Endodermal cell (in vitro differentiated cells): ENCODE measurements at regions not wholly inside any gene's neighbourhood (a gene's known extent, or its start where the extent isn't known, plus 50 kb on each side); places are given as distances from the start of the nearest gene placed in this dataset.

ENCODE experiments used
- DNase-seq: peaks from one replicate; pipeline ENCODE4 v3.0.0-alpha.2; 2017
- H3K27ac ChIP-seq: 2 replicates; pipeline ENCODE4 v1.5.1; 2013; ENCODE audit warnings: mild to moderate bottlenecking, low read depth, low read length, moderate library complexity
- H3K27me3 ChIP-seq: 2 replicates; pipeline ENCODE4 v1.6.1; 2013; ENCODE audit warnings: mild to moderate bottlenecking, low read length, moderate library complexity; ENCODE audit not compliant: insufficient read depth, control insufficient read depth, poor library complexity, severe bottlenecking
- H3K36me3 ChIP-seq: 2 replicates; pipeline ENCODE4 v1.7.0; 2013; ENCODE audit warnings: mild to moderate bottlenecking, low read length, moderate library complexity; ENCODE audit not compliant: control insufficient read depth, insufficient read depth
- H3K4me1 ChIP-seq: one replicate; pipeline ENCODE4 v1.7.0; 2013; ENCODE audit warnings: low read length; ENCODE audit not compliant: control insufficient read depth, insufficient read depth
- H3K4me3 ChIP-seq: 2 replicates; pipeline ENCODE4 v1.5.1; 2013; ENCODE audit warnings: mild to moderate bottlenecking, low read length, moderate library complexity
- H3K9ac ChIP-seq: 2 replicates; pipeline ENCODE4 v1.6.1; 2013; ENCODE audit warnings: mild to moderate bottlenecking, low read length, moderate library complexity; ENCODE audit not compliant: poor library complexity, severe bottlenecking; ENCODE audit errors: extremely low read depth
- H3K9me3 ChIP-seq: 2 replicates; pipeline ENCODE4 v1.6.1; 2013; ENCODE audit warnings: mild to moderate bottlenecking, low read length, moderate library complexity; ENCODE audit not compliant: control insufficient read depth
- H3K27ac Mint-ChIP-seq: 2 replicates; pipeline ENCODE4 v1.8.0; 2020; ENCODE audit warnings: mixed read lengths
- H3K27me3 Mint-ChIP-seq: 2 replicates; pipeline ENCODE4 v1.8.0; 2021; ENCODE audit warnings: mild to moderate bottlenecking, mixed read lengths; ENCODE audit not compliant: insufficient read depth
- H3K36me3 Mint-ChIP-seq: 2 replicates; pipeline ENCODE4 v1.8.0; 2020; ENCODE audit warnings: low read depth, mixed read lengths
- H3K4me1 Mint-ChIP-seq: 2 replicates; pipeline ENCODE4 v1.8.0; 2020; ENCODE audit warnings: mixed read lengths
- H3K4me3 Mint-ChIP-seq: 2 replicates; pipeline ENCODE4 v1.8.0; 2020; ENCODE audit warnings: mild to moderate bottlenecking, moderate library complexity, mixed read lengths
- H3K9me3 Mint-ChIP-seq: 2 replicates; pipeline ENCODE4 v1.8.0; 2020; ENCODE audit warnings: mild to moderate bottlenecking, mixed read lengths
- WGBS, 2 experiments: methylation state at CpG; one replicate each; pipeline versions ENCODE4 v1.1.5 to v1.1.7; 2013; ENCODE audit warnings: missing lambda C conversion rate in 2 of 2, mixed read lengths in 1 of 2; ENCODE audit not compliant: insufficient coverage in 1 of 2, insufficient read length in 1 of 2; 5-methylcytosine and 5-hydroxymethylcytosine counted together
- TF ChIP-seq, protein P1 (sequence below): fragments of 200-600 bp; sonication (generic); conservative IDR thresholded peaks from 2 replicates; pipeline ENCODE4 v1.5.0; 2021; ENCODE audit warnings: antibody characterized with exemption, mild to moderate bottlenecking

DNA sequence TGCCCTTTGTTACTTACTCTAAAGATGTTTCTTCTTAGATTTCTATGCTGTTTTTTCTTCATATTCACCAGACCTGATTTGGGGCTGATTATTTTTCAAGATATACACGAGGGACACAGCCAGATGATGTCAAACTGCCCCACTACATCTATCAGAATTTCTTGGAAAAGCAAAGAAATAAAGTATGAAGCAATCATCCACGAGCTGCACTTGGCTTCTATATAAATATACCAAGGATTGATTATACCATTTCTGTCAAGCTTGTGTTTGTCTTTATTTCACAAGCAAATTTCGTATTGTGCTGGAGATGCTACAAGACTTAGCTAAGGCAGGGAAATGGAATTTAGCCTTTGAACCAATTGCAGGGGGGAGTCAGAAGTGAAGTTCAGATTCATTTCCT, 715.1 kb upstream of the NR2F2 start:
- Histone ChIP-seq H3K27ac (no peak overlapping the region), H3K9ac (no peak overlapping the region), H3K4me1 (no peaks in the 10 kb centered on the region), H3K36me3 (no peaks in the 10 kb centered on the region), H3K9me3 (no peaks in the 10 kb centered on the region), H3K27me3 (no peaks in the 10 kb centered on the region), H3K4me3 (no peak overlapping the region)
- Mint-ChIP-seq H3K36me3 (no peaks in the 10 kb centered on the region), H3K27me3 (no peaks in the 10 kb centered on the region), H3K9me3 (no peaks in the 10 kb centered on the region), H3K27ac (no peak overlapping the region), H3K4me1 (no peaks in the 10 kb centered on the region), H3K4me3 (no peak overlapping the region)
- DNase-seq = no peak
- TF ChIP-seq, protein P1, sequence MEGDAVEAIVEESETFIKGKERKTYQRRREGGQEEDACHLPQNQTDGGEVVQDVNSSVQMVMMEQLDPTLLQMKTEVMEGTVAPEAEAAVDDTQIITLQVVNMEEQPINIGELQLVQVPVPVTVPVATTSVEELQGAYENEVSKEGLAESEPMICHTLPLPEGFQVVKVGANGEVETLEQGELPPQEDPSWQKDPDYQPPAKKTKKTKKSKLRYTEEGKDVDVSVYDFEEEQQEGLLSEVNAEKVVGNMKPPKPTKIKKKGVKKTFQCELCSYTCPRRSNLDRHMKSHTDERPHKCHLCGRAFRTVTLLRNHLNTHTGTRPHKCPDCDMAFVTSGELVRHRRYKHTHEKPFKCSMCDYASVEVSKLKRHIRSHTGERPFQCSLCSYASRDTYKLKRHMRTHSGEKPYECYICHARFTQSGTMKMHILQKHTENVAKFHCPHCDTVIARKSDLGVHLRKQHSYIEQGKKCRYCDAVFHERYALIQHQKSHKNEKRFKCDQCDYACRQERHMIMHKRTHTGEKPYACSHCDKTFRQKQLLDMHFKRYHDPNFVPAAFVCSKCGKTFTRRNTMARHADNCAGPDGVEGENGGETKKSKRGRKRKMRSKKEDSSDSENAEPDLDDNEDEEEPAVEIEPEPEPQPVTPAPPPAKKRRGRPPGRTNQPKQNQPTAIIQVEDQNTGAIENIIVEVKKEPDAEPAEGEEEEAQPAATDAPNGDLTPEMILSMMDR = no peak
- WGBS, 2 experiments = 80 to 95% methylated on average over 1 to 3 of the region's 3 CpGs

DNA sequence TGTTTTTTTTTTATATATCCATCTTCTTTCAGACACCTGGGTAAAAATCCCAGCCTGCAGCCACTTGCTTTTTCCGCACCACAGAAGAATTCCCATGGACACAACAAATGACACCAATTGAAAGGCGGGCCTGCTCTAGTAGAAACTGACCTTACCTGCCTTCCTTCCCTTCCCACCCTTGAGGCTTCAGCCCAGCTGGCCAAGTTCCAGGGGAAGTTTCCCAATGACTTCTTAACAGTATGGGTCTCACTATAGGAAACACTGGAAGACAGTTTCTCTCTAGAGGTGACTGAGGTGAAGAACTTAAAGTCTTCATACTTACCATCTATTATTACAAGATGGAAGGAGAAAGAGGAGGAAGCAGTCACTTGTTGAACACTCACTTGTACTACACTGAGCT, 714.2 kb upstream of the NR2F2 start:
- no peak overlapping the region for H3K4me3 Mint-ChIP-seq
- no peaks in the 10 kb centered on the region for H3K9me3 Mint-ChIP-seq
- H3K36me3 ChIP-seq = no peaks in the 10 kb centered on the region
- H3K9ac ChIP-seq = no peak overlapping the region
- H3K36me3 Mint-ChIP-seq = no peaks in the 10 kb centered on the region
- no peak overlapping the region for H3K27ac Mint-ChIP-seq
- H3K4me1 ChIP-seq = no peaks in the 10 kb centered on the region
- TF ChIP-seq, protein P1 = no peak
- no peaks in the 10 kb centered on the region for H3K9me3 ChIP-seq
- H3K27me3 Mint-ChIP-seq = no peaks in the 10 kb centered on the region
- no peak overlapping the region for H3K27ac ChIP-seq
- DNase-seq = no peak
- H3K27me3 ChIP-seq = no peaks in the 10 kb centered on the region
- H3K4me3 ChIP-seq = no peak overlapping the region
- H3K4me1 Mint-ChIP-seq = no peaks in the 10 kb centered on the region
- 87% methylated on average over 2 of the region's 2 CpGs; no CpG with 5 or more reads in 1 of the 2 experiments for WGBS, 2 experiments

DNA sequence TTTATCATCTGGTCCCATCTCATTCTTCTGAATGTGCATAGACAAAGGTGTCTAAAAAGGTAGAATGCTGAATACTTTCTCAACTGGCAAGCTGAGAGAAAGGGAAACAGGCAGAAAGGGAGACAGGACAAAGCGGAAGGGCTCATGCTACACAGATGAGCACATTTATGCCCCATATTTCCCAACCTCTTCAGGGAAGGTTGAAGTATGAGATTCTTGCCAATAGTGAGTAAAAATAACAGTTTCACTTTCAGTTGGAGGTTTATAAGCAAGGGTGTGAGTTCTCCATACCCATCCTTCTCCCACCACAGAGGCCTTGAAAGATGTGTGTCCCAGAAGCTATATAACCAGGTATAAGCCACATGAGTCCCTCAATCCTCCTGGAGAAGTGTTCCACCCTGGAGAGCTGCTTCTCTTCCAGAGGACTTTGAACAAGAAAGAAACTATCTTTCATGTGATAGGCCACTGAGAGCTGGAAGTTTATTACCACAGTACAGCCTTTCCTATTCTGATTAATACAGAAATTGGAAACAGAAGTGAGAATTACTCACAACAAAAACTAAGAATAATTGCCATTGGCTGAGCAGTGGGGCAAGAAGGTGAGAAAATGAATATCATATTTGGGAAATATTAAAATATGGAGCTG, 709.4 kb upstream of the NR2F2 start:
- Histone ChIP-seq H3K9ac (no peak overlapping the region), H3K4me3 (no peak overlapping the region), H3K27me3 (no peaks in the 10 kb centered on the region), H3K4me1 (no peaks in the 10 kb centered on the region), H3K36me3 (no peaks in the 10 kb centered on the region), H3K27ac (no peak overlapping the region), H3K9me3 (no peaks in the 10 kb centered on the region)
- TF ChIP-seq, protein P1 = no peak
- Mint-ChIP-seq H3K36me3 (no peaks in the 10 kb centered on the region), H3K9me3 (peaks cover 3% of the 10 kb centered on the region), H3K27me3 (no peaks in the 10 kb centered on the region), H3K27ac (no peak overlapping the region), H3K4me1 (no peaks in the 10 kb centered on the region), H3K4me3 (no peak overlapping the region)
- no peak for DNase-seq
- 94% methylated on average over 1 of the region's 1 CpG; no CpG with 5 or more reads in 1 of the 2 experiments for WGBS, 2 experiments
